HL-60 (cell line): ENCODE measurements at regions not wholly inside any gene's neighbourhood (a gene's known extent, or its start where the extent isn't known, plus 50 kb on each side); places are given as distances from the start of the nearest gene placed in this dataset.

Experiments used
- POLR2AphosphoS5 ChIP-seq: IDR thresholded peaks from 2 replicates; pipeline ENCODE4 v1.6.1; 2012; ENCODE audit warnings: low read depth
- REST ChIP-seq: IDR thresholded peaks from 2 replicates; pipeline ENCODE4 v1.6.1; 2012; ENCODE audit warnings: low read depth; ENCODE audit not compliant: insufficient replicate concordance
- SPI1 ChIP-seq: IDR thresholded peaks from 2 replicates; pipeline ENCODE4 v1.6.1; 2012; ENCODE audit warnings: low read depth, mild to moderate bottlenecking, borderline replicate concordance
- TF ChIP-seq, protein P1 (sequence below): IDR thresholded peaks from one replicate; pipeline ENCODE4 v1.5.1; 2011; ENCODE audit warnings: low read length, control low read depth, inconsistent platforms; ENCODE audit not compliant: insufficient read depth

- TF ChIP-seq, protein P1, sequence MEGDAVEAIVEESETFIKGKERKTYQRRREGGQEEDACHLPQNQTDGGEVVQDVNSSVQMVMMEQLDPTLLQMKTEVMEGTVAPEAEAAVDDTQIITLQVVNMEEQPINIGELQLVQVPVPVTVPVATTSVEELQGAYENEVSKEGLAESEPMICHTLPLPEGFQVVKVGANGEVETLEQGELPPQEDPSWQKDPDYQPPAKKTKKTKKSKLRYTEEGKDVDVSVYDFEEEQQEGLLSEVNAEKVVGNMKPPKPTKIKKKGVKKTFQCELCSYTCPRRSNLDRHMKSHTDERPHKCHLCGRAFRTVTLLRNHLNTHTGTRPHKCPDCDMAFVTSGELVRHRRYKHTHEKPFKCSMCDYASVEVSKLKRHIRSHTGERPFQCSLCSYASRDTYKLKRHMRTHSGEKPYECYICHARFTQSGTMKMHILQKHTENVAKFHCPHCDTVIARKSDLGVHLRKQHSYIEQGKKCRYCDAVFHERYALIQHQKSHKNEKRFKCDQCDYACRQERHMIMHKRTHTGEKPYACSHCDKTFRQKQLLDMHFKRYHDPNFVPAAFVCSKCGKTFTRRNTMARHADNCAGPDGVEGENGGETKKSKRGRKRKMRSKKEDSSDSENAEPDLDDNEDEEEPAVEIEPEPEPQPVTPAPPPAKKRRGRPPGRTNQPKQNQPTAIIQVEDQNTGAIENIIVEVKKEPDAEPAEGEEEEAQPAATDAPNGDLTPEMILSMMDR, result no peak
- TF ChIP-seq REST (no peak), POLR2AphosphoS5 (no peak), SPI1 (no peak)
Measured at GRCh38 chr14:66111891-66112290, 374.3 kb upstream of the CCDC196 start.
